ENCODE measurements at regions not wholly inside any gene's neighbourhood (a gene's known extent, or its start where the extent isn't known, plus 50 kb on each side); places are given as distances from the start of the nearest gene placed in this dataset.

- TF ChIP-seq ARNTL (CRISPR knock-in tag; IDR thresholded peaks at IDR 0.05; ENCODE audit: borderline replicate concordance, low read depth) (no peak), PPARA (CRISPR knock-in tag; IDR thresholded peaks at IDR 0.05; ENCODE audit: borderline replicate concordance) (no peak), ESRRG (CRISPR knock-in tag; IDR thresholded peaks at IDR 0.05) (no peak), CREB5 (CRISPR knock-in tag; IDR thresholded peaks at IDR 0.05; ENCODE audit: low read depth) (no peak), OSR1 (CRISPR knock-in tag; IDR thresholded peaks at IDR 0.05) (no peak)
- TF ChIP-seq, protein P1, sequence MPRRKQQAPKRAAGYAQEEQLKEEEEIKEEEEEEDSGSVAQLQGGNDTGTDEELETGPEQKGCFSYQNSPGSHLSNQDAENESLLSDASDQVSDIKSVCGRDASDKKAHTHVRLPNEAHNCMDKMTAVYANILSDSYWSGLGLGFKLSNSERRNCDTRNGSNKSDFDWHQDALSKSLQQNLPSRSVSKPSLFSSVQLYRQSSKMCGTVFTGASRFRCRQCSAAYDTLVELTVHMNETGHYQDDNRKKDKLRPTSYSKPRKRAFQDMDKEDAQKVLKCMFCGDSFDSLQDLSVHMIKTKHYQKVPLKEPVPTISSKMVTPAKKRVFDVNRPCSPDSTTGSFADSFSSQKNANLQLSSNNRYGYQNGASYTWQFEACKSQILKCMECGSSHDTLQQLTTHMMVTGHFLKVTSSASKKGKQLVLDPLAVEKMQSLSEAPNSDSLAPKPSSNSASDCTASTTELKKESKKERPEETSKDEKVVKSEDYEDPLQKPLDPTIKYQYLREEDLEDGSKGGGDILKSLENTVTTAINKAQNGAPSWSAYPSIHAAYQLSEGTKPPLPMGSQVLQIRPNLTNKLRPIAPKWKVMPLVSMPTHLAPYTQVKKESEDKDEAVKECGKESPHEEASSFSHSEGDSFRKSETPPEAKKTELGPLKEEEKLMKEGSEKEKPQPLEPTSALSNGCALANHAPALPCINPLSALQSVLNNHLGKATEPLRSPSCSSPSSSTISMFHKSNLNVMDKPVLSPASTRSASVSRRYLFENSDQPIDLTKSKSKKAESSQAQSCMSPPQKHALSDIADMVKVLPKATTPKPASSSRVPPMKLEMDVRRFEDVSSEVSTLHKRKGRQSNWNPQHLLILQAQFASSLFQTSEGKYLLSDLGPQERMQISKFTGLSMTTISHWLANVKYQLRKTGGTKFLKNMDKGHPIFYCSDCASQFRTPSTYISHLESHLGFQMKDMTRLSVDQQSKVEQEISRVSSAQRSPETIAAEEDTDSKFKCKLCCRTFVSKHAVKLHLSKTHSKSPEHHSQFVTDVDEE (CRISPR knock-in tag; IDR thresholded peaks at IDR 0.05): no peak
Measured at GRCh38 chr18:24656551-24657443, 196.4 kb downstream of the HRH4 start.

All from SK-N-SH treated with all-trans-retinoic acid at 6 μM for 48 hours (cell line).